ENCODE measurements at regions not wholly inside any gene's neighbourhood (a gene's known extent, or its start where the extent isn't known, plus 50 kb on each side); places are given as distances from the start of the nearest gene placed in this dataset.

DNA sequence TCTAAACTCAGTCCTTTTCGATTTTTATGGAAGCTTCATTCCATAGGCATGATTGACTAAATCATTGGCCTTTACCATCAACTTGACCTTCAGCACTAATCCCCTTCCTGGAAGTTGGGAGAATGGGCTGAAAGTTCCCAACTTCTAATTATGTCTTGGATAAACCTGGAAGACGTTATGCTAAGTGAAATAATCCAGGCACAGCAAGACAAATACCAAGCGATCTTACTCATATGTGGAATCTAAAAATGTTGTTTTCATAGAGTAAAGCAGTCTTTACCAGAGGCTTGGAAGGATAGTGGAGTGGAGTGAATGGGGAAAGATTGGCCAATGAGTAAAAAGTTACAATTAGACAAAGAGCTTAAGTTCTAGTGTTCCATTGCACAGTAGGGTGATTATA, 1453.2 kb downstream of the PLA2G4A start:
- DNase-seq (ENCODE audit: low read depth, low spot score) = peak; percentile 5
- POLR2A ChIA-PET = no interaction called here
- CTCF ChIA-PET = interaction anchor here (1.1 kb wide), 1 partner anchor 11 kb away, joined by 3 read pairs; no protein-coding TSS in a partner anchor
- no peak overlapping the region for H3K4me3 ChIP-seq (ENCODE audit: low read depth, low read length)
- TF ChIP-seq, protein P1, sequence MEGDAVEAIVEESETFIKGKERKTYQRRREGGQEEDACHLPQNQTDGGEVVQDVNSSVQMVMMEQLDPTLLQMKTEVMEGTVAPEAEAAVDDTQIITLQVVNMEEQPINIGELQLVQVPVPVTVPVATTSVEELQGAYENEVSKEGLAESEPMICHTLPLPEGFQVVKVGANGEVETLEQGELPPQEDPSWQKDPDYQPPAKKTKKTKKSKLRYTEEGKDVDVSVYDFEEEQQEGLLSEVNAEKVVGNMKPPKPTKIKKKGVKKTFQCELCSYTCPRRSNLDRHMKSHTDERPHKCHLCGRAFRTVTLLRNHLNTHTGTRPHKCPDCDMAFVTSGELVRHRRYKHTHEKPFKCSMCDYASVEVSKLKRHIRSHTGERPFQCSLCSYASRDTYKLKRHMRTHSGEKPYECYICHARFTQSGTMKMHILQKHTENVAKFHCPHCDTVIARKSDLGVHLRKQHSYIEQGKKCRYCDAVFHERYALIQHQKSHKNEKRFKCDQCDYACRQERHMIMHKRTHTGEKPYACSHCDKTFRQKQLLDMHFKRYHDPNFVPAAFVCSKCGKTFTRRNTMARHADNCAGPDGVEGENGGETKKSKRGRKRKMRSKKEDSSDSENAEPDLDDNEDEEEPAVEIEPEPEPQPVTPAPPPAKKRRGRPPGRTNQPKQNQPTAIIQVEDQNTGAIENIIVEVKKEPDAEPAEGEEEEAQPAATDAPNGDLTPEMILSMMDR (IDR thresholded peaks at IDR 0.05; ENCODE audit: insufficient read depth, low read length, missing control alignments) = no peak

DNA sequence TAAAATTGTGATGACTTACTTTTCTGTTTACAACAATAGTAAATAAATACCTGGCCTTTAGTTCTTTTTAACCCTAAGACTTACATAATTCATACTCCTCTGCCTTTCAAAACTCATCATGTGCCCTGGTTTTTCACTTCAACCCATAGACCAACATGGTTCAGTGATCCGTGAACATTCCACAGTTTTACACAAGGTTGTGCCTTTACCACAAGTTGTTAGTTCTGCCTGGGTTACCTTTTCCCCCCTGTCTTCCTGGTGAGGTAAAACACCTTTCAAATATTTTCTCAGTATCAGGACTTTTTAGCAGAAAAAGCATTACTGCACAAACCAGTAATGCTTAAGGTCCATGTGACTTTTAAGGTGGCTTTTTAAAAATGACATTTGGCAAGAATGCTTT, 1466.4 kb downstream of the PLA2G4A start:
- TF ChIP-seq, protein P1 (IDR thresholded peaks at IDR 0.05; ENCODE audit: insufficient read depth, low read length, missing control alignments) = no peak
- H3K4me3 ChIP-seq (ENCODE audit: low read depth, low read length) = no peak overlapping the region
- DNase-seq (ENCODE audit: low read depth, low spot score) = no peak
- POLR2A ChIA-PET = no interaction called here
- CTCF ChIA-PET = no interaction called here

DNA sequence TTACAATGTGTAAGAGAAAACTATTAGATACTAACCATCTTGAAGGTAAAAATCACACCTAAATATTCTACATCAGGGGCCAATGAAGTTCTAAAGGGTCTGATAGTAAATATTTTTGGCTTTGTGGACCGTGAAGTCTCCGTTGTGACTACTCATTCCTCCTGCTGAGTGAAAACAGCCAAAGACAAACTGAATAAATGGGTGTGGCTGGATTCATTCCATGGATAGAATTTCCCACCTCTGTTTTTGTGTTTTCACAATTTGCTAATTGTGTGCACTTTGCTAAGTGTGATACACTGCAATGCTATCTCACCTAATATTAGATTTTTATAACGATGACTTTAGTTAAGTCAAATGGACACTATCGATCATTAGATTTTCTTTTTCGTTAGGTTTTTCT, 1474.0 kb downstream of the PLA2G4A start:
- CTCF ChIA-PET = no interaction called here
- POLR2A ChIA-PET = no interaction called here
- no peak for DNase-seq (ENCODE audit: low read depth, low spot score)
- TF ChIP-seq, protein P1 (IDR thresholded peaks at IDR 0.05; ENCODE audit: insufficient read depth, low read length, missing control alignments) = no peak
- H3K4me3 ChIP-seq (ENCODE audit: low read depth, low read length) = no peak overlapping the region

DNA sequence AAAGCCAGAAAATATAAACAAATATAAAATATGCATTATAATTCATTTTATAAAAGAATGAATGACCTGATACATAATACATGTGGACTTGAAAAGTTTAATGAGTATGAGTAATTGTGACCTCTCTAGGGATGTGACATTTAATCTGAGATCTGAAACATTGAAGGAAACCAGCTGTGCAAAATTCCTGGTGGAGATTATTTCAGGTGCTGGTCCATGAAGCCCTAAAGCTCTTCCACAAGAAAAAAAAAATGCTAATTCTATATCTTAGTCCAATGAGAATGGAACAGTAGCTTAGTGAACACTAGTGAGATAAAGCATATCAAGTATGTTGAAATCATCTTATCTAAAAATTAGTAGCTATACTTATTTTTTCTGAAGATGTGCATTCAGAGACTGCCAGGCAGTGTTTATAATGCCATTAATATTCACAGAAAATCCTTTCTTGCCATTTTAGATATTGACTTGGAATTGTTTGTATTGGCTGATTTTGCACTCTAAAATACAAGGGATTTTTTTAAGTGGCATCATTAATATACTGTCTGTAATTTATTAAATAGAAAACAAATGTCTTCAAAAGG, 1485.9 kb downstream of the PLA2G4A start:
- TF ChIP-seq, protein P1 (IDR thresholded peaks at IDR 0.05; ENCODE audit: insufficient read depth, low read length, missing control alignments) = no peak
- CTCF ChIA-PET = no interaction called here
- H3K4me3 ChIP-seq (ENCODE audit: low read depth, low read length) = no peak overlapping the region
- POLR2A ChIA-PET = no interaction called here
- no peak for DNase-seq (ENCODE audit: low read depth, low spot score)

DNA sequence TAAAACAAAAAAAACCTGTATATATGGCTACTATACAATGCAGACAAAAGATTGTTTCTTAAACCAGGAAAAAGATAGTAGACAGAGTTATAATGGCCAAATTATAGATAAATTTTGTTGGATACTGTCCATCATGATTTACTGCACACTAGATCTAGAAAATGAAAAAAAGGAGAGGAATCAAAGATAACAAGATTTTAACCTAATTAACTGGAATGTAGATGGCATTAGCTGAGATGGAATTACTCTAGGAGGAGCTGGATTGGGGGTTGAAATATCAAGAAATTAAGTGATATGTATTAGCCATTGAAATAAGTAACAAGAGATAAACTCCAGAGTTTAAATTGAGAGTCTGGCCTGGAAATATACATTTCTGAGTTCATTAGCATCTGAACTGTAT, 1489.1 kb downstream of the PLA2G4A start:
- POLR2A ChIA-PET = no interaction called here
- TF ChIP-seq, protein P1 (IDR thresholded peaks at IDR 0.05; ENCODE audit: insufficient read depth, low read length, missing control alignments) = no peak
- CTCF ChIA-PET = no interaction called here
- H3K4me3 ChIP-seq (ENCODE audit: low read depth, low read length) = no peak overlapping the region
- no peak for DNase-seq (ENCODE audit: low read depth, low spot score)

DNA sequence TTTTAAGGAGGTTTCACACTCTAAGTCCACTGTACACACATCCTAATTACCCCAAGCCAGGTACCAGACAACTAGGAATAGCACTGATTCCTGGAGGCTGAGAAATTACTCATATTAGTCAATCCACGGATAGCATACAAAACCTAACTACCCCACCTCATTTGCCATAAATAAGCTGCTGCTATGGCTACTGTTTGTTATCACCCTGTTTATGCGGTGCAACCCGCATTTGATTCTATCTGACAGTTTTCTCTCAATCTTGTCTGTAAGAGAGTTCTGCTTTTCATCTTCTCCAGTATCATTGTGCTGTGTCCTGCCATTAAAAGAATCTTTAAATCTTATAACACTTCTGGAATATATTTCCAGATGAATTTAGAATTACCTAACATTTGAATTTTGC, 1496.5 kb downstream of the PLA2G4A start:
- POLR2A ChIA-PET = no interaction called here
- TF ChIP-seq, protein P1 (IDR thresholded peaks at IDR 0.05; ENCODE audit: insufficient read depth, low read length, missing control alignments) = no peak
- H3K4me3 ChIP-seq (ENCODE audit: low read depth, low read length) = no peak overlapping the region
- no peak for DNase-seq (ENCODE audit: low read depth, low spot score)
- CTCF ChIA-PET = no interaction called here
